Hypothalamus (tissue), 51 donors: ENCODE measurements at regions not wholly inside any gene's neighbourhood (a gene's known extent, or its start where the extent isn't known, plus 50 kb on each side); places are given as distances from the start of the nearest gene placed in this dataset.

ENCODE experiments used
- DNase-seq, 51 donors: peaks; one replicate each; lab custom pipeline; 2025; lab: John Stamatoyannopoulos, UW

- DNase-seq = no peak
Observed at GRCh38 chr12:19970116-19970515, 398.2 kb upstream of the PDE3A start.

GRCh38 chr12:19970821-19971220 is 397.5 kb upstream of the PDE3A start:
- DNase-seq = no peak

- DNase-seq = no peak
Observed at GRCh38 chr12:19971361-19972280, 396.7 kb upstream of the PDE3A start.

GRCh38 chr12:19972325-19973288 is 395.7 kb upstream of the PDE3A start:
- no peak for DNase-seq

- no peak for DNase-seq
Observed at GRCh38 chr12:19978193-19978592, 390.1 kb upstream of the PDE3A start.

GRCh38 chr12:19979584-19979983 is 388.8 kb upstream of the PDE3A start:
- no peak for DNase-seq

GRCh38 chr12:19981944-19982343 is 386.4 kb upstream of the PDE3A start:
- no peak for DNase-seq

GRCh38 chr12:19988001-19988400 is 380.3 kb upstream of the PDE3A start:
- DNase-seq = no peak

DNA sequence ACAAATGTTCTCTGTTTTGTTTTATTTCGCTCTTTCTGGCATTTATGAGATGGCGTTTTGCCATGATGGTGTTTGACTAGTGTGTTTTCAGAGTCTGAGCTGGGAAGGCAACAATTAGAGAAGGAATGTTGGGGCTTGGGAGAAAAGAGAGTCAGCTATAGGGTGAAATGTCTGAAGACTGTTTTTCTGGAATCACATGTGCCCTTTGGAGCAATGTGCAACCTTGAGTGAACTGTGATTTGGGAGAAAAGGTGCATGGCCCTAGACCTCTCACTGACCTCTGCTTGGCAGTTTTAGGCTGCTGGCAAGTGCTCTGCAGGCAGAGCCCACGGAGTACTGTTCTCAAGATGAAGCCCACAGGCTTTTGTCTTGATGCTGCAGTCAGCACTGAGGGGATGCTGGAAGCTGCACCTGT is 379.9 kb upstream of the PDE3A start:
- no peak for DNase-seq

DNA sequence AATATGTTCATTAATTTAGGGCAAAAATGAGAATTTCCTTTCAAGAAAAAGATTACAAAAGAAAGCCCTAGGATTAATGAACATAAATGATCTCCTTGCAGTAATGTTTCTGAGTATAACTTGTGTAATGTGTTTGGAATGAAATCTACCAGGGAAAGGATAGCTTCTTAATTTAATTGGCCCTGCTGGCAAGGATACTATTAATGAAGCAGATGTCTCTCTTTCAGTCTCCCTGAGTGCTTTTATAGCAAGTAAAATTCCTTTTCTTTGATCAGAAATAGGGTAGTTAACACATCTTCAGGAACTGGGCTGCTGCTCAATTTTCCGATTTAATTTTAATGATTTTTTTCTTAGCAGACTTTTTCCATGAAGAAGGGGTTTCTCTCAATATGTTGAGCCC is 379.4 kb upstream of the PDE3A start:
- DNase-seq = no peak

- DNase-seq = no peak
Observed at GRCh38 chr12:19991146-19991545, 377.2 kb upstream of the PDE3A start.

GRCh38 chr12:19992311-19992710 is 376.0 kb upstream of the PDE3A start:
- no peak for DNase-seq

DNA sequence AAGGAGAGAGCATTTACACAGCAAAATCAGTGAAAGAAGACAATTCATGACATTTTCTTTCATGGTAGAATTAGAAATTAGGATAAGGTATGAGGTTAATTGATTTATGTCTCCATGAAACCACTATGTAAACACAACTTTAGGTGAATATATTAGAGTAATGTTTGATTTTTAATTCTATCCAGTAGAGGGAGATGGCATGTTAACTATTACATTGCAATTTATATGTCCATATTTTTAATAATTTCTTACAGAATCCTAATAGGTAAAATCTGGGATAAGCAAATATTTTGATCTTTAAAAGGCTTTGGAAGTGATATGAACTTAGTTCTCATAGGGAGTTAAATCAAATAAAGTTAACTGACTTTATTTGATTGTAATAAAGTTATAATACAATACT is 373.4 kb upstream of the PDE3A start:
- DNase-seq = no peak

DNA sequence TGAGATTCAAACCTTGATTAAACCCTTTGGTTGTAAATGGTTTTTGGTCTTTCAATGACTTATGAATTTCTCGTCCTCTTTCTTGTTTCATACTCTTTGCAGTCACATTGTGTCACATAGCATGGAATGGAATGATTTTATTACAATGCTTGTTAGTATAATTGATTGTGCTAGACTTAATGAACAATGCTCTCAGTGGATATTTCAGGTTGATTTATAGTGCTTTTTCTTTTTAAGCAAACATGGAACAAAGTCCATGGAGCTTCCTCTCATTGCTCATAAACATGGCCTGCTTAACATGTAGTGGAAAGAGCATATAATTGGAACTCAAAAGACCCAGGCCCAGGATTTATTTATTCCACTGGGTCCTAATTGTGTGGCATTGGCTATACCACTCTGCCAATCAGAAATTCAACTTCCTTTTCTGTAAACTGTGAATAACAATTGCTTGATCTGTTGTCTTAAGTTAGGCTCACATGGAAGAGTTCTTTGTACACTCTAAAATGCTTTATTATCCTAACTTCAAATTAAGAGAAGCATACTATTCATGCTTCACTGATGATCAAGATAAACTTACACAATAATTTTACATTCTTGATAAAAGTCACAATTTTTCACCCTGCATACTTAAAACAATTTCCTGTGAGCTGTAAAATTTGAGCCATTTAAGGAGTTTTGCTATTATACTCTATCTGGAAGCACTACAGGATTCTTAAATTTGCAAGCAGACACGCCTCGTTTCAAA is 370.5 kb upstream of the PDE3A start:
- no peak for DNase-seq

DNA sequence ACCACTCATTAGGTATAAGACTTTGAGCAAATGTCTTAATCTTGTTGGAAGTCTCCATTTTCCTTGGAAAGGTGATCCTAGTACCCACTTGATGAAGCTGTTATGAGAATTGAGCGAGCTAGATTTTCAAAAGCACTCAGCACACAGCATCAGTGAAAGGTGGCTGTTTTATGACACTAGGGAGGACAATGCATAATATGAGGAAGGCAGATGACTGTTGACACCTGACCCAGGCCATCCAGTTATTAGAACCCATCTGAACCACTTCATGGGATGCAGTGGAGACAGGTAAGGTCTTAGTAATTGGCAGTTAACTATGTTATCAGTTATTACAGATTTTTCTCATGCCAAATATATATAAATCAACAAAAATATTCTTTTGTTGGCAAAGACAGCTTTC is 369.9 kb upstream of the PDE3A start:
- no peak for DNase-seq

DNA sequence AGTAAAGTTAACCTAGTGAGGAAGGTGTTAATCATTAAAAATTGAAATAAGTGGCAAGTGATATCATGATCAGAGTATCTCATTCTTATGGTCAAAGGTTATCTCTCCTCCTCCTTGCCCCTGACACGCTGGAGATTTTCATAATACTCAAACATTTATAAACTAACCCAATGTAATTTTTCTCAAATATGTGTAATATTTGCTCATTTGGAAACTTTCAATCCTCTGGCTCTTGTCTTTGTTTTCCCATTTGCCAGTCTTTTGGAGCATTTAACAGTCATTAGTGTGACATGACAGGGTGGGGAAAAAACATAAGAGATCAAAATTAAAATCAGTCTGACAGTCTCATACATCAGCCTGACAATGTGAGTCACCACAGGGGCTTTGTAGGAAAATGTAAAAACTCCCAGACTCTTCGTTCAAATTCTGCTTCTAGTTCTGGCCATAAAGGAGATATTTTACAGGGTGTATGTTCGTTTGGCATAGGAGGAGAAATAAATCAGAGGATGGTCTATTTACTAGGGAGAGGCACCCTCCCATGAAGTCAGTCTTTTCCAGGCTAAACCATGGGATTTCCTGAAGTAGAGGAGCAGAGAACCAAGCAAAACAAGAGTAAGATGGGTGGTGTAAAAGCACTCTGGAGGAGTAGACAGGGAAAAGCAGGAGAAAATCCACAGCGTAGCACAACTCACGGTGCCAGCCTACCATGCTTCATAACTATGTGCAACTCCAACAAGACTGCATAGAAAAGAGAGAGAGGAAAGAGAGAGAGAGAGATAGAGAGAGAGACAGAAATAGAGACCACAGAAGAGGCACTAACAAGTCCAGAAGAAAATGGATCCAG is 369.2 kb upstream of the PDE3A start:
- no peak for DNase-seq

GRCh38 chr12:19999805-20000138 is 368.6 kb upstream of the PDE3A start:
- no peak for DNase-seq

DNA sequence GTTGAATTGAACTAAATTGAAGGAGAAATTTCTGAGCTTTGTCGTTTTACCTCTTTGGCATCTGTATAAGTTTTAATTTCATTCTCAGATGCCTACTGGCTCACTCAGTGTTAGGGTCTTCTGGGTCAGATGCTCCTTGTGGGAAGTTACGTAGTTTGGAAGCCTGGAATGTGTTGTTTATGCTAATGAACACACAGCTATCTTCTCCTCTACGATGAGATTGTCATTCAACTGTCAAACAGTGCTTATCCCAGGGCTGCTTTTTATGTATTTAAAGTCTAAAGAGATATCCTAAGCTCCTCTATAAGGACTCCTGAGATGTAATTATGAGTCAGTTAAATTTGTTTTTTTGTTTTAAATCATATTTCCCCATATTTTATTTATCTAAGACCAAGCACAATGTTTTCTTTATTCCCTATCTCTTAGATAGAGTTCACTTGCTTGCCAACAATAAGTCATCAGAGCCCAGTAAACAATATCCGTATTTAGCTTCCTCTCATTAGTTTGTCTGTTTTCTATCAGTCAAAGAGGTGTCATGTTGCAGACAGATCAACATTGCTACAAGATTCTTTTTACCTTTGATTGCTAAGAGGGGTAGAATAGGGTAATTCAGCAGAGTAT is 368.0 kb upstream of the PDE3A start:
- no peak for DNase-seq

- DNase-seq = no peak
Observed at GRCh38 chr12:20003252-20003651, 365.1 kb upstream of the PDE3A start.

DNA sequence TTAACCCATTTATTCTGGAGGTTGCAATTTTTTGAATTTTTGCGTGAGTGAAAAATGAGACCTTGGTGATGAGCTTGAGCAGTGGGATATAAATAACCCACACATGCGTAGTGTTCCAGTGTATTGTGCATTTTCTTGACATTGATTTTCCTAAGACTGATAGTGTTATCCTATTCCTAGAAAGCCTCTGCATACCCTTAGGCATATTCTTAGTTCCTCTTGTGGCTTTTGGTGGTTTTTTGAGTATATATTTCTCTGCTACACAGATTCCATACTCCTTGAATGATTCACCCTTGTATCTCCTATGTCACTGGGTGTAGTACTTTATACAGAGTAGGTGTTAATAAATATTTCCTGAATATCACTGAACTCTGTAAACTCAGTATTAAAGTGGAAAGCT is 363.4 kb upstream of the PDE3A start:
- DNase-seq = no peak
